Testis (tissue), 2 donors: ENCODE measurements at regions not wholly inside any gene's neighbourhood (a gene's known extent, or its start where the extent isn't known, plus 50 kb on each side); places are given as distances from the start of the nearest gene placed in this dataset.

Experiments
- POLR2A ChIP-seq: fragments of 450-650 bp; IDR thresholded peaks from one replicate; pipeline ENCODE4 v1.6.1; 2017; ENCODE audit warnings: antibody characterized with exemption, mild to moderate bottlenecking, moderate library complexity
- TF ChIP-seq, protein P1 (sequence below), 3 experiments: fragments of 450-650 bp in 2 of 3; fragments of 200-600 bp in 1 of 3; sonication (generic) in 1 of 3; IDR thresholded peaks; one replicate each; pipeline ENCODE4 v1.5.1; 2016 to 2019; ENCODE audit warnings: antibody characterized with exemption in 3 of 3, mild to moderate bottlenecking in 2 of 3, moderate library complexity in 1 of 3

DNA sequence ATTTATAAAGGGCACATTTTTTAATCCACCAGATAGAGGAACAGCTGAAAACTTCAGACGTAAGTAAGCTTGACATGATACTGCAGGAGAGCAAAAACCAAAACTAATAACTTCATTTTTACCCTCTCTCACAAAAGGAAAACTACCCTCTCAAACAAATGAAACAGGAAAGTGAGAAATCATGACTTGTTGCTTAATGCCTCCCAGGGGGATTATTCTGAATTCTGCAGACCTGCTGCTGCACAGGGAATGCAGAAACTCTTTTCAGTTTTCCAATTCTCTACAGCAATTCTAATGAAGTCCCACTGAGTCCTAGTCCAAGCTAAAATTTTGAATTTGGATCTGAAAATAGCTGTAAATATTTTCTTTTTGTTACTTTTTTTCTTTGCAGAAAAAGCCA, 637.1 kb upstream of the CCDC54 start:
- TF ChIP-seq, protein P1, sequence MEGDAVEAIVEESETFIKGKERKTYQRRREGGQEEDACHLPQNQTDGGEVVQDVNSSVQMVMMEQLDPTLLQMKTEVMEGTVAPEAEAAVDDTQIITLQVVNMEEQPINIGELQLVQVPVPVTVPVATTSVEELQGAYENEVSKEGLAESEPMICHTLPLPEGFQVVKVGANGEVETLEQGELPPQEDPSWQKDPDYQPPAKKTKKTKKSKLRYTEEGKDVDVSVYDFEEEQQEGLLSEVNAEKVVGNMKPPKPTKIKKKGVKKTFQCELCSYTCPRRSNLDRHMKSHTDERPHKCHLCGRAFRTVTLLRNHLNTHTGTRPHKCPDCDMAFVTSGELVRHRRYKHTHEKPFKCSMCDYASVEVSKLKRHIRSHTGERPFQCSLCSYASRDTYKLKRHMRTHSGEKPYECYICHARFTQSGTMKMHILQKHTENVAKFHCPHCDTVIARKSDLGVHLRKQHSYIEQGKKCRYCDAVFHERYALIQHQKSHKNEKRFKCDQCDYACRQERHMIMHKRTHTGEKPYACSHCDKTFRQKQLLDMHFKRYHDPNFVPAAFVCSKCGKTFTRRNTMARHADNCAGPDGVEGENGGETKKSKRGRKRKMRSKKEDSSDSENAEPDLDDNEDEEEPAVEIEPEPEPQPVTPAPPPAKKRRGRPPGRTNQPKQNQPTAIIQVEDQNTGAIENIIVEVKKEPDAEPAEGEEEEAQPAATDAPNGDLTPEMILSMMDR (IDR thresholded peaks at IDR 0.05) = no peak
- no peak for TF ChIP-seq POLR2A
